Pons (tissue), 1 donor: ENCODE measurements at regions not wholly inside any gene's neighbourhood (a gene's known extent, or its start where the extent isn't known, plus 50 kb on each side); places are given as distances from the start of the nearest gene placed in this dataset.

Experiments
- DNase-seq: peaks from one replicate; pipeline ENCODE4 v3.0.0-alpha.2; 2016; ENCODE audit warnings: low spot score

GRCh38 chr3:46090161-46090591 is 62.9 kb upstream of the XCR1 start:
- DNase-seq = no peak

GRCh38 chr3:46089237-46090011 is 62.1 kb upstream of the XCR1 start:
- peak; percentile 88 for DNase-seq

- peak; percentile 78 for DNase-seq
Observed at GRCh38 chr3:46087871-46088270, 60.6 kb upstream of the XCR1 start.

GRCh38 chr3:46086986-46087385 is 59.7 kb upstream of the XCR1 start:
- DNase-seq = no peak

GRCh38 chr3:46086083-46086437 is 58.8 kb upstream of the XCR1 start:
- DNase-seq = no peak

- no peak for DNase-seq
Observed at GRCh38 chr3:46085421-46086082, 58.3 kb upstream of the XCR1 start.

- no peak for DNase-seq
Observed at GRCh38 chr3:46083956-46084355, 56.7 kb upstream of the XCR1 start.

- DNase-seq = no peak
Observed at GRCh38 chr3:46082849-46083248, 55.6 kb upstream of the XCR1 start.

- DNase-seq = no peak
Observed at GRCh38 chr3:46082021-46082420, 54.7 kb upstream of the XCR1 start.

- DNase-seq = no peak
Observed at GRCh38 chr3:46080969-46081345, 53.7 kb upstream of the XCR1 start.

GRCh38 chr3:46080124-46080968 is 53.1 kb upstream of the XCR1 start:
- DNase-seq = no peak

GRCh38 chr3:46078712-46079400 is 51.6 kb upstream of the XCR1 start:
- peak; percentile 98 for DNase-seq
